ENCODE measurements at regions not wholly inside any gene's neighbourhood (a gene's known extent, or its start where the extent isn't known, plus 50 kb on each side); places are given as distances from the start of the nearest gene placed in this dataset.

GRCh38 chr9:78607853-78608252 is 310.9 kb downstream of the PSAT1 start:
- CTCF ChIA-PET = interaction anchor here (0.6 kb wide), 1 partner anchor 594 kb away, joined by 3 read pairs; no protein-coding TSS in a partner anchor
- peaks cover 3% of the 10 kb centered on the region; the same call in 1 of the 2 replicates for H3K9me3 ChIP-seq (ENCODE audit: control insufficient read depth, insufficient read depth, low read length)
- H3K4me3 ChIP-seq (ENCODE audit: low read depth, low read length) = no peak overlapping the region
- POLR2A ChIA-PET = no interaction called here
- no peaks in the 10 kb centered on the region for H3K27me3 ChIP-seq (ENCODE audit: control insufficient read depth, insufficient read depth, low read length)
- H3K27ac ChIP-seq (ENCODE audit: low read depth, low read length) = no peak overlapping the region
- DNase-seq (ENCODE audit: low read depth, low spot score) = no peak
- TF ChIP-seq, protein P1, sequence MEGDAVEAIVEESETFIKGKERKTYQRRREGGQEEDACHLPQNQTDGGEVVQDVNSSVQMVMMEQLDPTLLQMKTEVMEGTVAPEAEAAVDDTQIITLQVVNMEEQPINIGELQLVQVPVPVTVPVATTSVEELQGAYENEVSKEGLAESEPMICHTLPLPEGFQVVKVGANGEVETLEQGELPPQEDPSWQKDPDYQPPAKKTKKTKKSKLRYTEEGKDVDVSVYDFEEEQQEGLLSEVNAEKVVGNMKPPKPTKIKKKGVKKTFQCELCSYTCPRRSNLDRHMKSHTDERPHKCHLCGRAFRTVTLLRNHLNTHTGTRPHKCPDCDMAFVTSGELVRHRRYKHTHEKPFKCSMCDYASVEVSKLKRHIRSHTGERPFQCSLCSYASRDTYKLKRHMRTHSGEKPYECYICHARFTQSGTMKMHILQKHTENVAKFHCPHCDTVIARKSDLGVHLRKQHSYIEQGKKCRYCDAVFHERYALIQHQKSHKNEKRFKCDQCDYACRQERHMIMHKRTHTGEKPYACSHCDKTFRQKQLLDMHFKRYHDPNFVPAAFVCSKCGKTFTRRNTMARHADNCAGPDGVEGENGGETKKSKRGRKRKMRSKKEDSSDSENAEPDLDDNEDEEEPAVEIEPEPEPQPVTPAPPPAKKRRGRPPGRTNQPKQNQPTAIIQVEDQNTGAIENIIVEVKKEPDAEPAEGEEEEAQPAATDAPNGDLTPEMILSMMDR (IDR thresholded peaks at IDR 0.05; ENCODE audit: low read depth, low read length) = no peak

- Histone ChIP-seq H3K27me3 (ENCODE audit: control insufficient read depth, insufficient read depth, low read length) (no peaks in the 10 kb centered on the region), H3K9me3 (ENCODE audit: control insufficient read depth, insufficient read depth, low read length) (peaks cover 3% of the 10 kb centered on the region; the same call in 1 of the 2 replicates), H3K4me3 (ENCODE audit: low read depth, low read length) (no peak overlapping the region), H3K27ac (ENCODE audit: low read depth, low read length) (no peak overlapping the region)
- TF ChIP-seq, protein P1 (IDR thresholded peaks at IDR 0.05; ENCODE audit: low read depth, low read length) = no peak
- ChIA-PET POLR2A (no interaction called here), CTCF (no interaction called here)
- DNase-seq (ENCODE audit: low read depth, low spot score) = no peak
These were observed 312.5 kb downstream of the PSAT1 start for GRCh38 chr9:78609450-78609849.

DNA sequence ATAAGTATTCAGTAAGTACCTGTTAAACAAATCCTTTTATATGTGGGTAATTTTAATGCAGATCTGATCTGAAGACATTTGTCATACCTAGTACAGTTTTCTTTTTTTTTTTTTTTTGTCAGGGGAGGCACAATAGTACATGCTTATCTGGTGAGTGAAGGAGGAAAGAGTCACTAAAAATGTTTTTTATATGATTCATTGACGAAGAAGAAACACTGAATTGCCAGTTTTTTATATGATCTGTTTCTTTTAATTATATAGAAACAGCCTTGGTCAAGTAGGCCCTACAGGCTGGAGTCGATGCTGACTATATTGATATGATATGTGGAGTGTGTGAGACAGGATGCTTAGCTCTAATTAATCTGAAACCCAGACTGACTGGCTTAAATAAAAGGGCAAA is 315.2 kb downstream of the PSAT1 start:
- peaks cover 3% of the 10 kb centered on the region; the same call in 1 of the 2 replicates for H3K9me3 ChIP-seq (ENCODE audit: control insufficient read depth, insufficient read depth, low read length)
- ChIA-PET CTCF (interaction anchor here (1.4 kb wide), 1 partner anchor 10 kb away, joined by 4 read pairs; no protein-coding TSS in a partner anchor), POLR2A (no interaction called here)
- DNase-seq (ENCODE audit: low read depth, low spot score) = no peak
- H3K4me3 ChIP-seq (ENCODE audit: low read depth, low read length) = no peak overlapping the region
- TF ChIP-seq, protein P1 (IDR thresholded peaks at IDR 0.05; ENCODE audit: low read depth, low read length) = no peak
- H3K27me3 ChIP-seq (ENCODE audit: control insufficient read depth, insufficient read depth, low read length) = no peaks in the 10 kb centered on the region
- no peak overlapping the region for H3K27ac ChIP-seq (ENCODE audit: low read depth, low read length)

DNA sequence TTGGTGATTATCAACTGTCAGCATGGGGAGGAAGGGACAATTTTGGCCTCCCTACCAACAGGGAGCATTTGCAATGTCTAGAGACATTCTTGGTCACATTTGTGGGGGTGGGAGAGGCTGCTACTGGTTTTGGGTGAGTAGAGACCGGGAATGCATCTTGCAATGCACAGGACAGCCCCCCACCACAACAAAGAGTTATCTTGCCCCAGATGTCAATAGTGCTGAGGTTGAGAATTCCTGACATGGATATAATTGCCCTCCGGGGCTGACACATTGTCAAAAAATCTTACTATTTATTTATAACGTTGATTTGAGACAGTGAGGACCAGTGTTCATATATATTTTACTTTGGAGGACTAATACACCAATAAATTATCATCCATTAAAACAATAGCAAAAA is 316.1 kb downstream of the PSAT1 start:
- Histone ChIP-seq H3K4me3 (ENCODE audit: low read depth, low read length) (no peak overlapping the region), H3K27me3 (ENCODE audit: control insufficient read depth, insufficient read depth, low read length) (no peaks in the 10 kb centered on the region), H3K9me3 (ENCODE audit: control insufficient read depth, insufficient read depth, low read length) (no peaks in the 10 kb centered on the region; the same call in 1 of the 2 replicates), H3K27ac (ENCODE audit: low read depth, low read length) (no peak overlapping the region)
- ChIA-PET CTCF (interaction anchor here (1.4 kb wide), 1 partner anchor 11 kb away, joined by 4 read pairs; no protein-coding TSS in a partner anchor), POLR2A (no interaction called here)
- TF ChIP-seq, protein P1 (IDR thresholded peaks at IDR 0.05; ENCODE audit: low read depth, low read length) = no peak
- no peak for DNase-seq (ENCODE audit: low read depth, low spot score)

GRCh38 chr9:78614892-78615291 is 318.0 kb downstream of the PSAT1 start:
- ChIA-PET POLR2A (no interaction called here), CTCF (no interaction called here)
- H3K27me3 ChIP-seq (ENCODE audit: control insufficient read depth, insufficient read depth, low read length) = no peaks in the 10 kb centered on the region
- TF ChIP-seq, protein P1 (IDR thresholded peaks at IDR 0.05; ENCODE audit: low read depth, low read length) = no peak
- no peak for DNase-seq (ENCODE audit: low read depth, low spot score)
- no peaks in the 10 kb centered on the region for H3K9me3 ChIP-seq (ENCODE audit: control insufficient read depth, insufficient read depth, low read length)
- no peak overlapping the region for H3K27ac ChIP-seq (ENCODE audit: low read depth, low read length)
- no peak overlapping the region for H3K4me3 ChIP-seq (ENCODE audit: low read depth, low read length)
